ENCODE measurements at regions not wholly inside any gene's neighbourhood (a gene's known extent, or its start where the extent isn't known, plus 50 kb on each side); places are given as distances from the start of the nearest gene placed in this dataset.

DNA sequence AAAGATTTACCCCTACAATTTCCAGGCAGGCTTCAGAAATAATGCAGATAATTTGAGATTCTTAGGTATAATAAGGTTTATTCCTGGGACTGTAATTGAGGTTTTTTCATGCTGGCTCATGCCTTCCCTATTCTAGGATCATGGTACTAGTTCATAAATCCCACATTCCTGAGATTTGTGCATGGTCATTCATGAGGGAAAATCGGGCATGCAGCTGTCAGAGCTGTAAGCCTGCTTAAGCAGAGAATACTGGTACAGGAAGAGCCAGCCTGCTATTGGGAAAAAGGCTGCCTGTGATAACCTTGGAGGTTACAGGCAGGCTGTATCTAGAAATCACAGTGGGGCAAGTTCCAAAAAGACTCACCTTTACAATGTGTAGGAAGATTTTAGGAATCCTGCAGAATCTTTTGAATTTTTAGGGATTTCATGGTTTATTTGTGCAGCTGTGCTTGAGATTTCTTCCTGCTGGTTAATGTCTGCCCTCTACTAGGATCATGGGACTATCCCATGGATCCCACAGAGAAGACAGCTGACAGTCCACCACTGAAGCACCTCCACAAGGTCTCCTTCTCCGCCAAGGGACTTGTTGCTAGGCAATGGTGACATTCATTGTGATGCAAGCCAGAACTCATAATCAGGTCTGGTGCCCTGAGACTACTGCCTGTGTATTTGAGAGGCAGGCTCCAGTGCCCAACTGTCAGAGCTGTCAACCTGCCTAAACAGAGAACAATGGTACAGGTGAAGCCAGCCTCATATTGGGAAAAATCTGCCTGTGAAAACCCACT lies 646.2 kb upstream of the TSPY4 start (continued):
- TF ChIP-seq MATR3 (CRISPR knock-in tag; IDR thresholded peaks at IDR 0.05) = no peak

DNA sequence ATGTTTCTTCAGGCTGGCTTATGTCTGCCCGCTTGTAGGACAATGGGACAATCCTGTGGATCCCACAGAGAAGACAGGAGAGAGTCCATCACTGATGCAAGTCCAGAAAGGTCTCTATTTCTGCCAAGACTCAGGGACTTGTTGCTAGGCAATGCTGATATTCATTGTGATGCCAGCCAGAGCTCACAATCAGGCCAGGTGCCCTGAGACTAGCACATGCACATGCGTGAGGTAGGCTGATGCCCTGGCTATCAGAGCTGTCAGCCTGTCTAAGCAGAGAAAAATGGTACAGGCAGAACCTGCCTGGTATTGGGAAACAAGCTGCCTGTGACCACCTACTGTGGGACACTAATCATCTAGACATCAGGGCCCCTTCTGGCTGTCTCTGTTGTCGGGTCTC lies 638.7 kb upstream of the TSPY4 start:
- no peak for FAIRE-seq
- Histone ChIP-seq H3K4me1 (ENCODE audit: insufficient read depth, low read length) (no peaks in the 10 kb centered on the region), H3K9ac (ENCODE audit: insufficient read depth, low read depth, low read length) (no peak overlapping the region), H3K27ac (ENCODE audit: extremely low read length, insufficient read depth, low read length) (no peak overlapping the region), H2AFZ (ENCODE audit: low read length) (no peak overlapping the region), H4K20me1 (ENCODE audit: insufficient read depth, low read length) (no peaks in the 10 kb centered on the region), H3K36me3 (replicated peaks in 1 of 2; ENCODE audit: control insufficient read depth in 1 of 2, insufficient read depth in 2 of 2, low read length in 2 of 2) (no peaks in the 10 kb centered on the region), H3K27me3 (ENCODE audit: control insufficient read depth in 1 of 2, insufficient read depth in 2 of 2, low read length in 2 of 2) (no peaks in the 10 kb centered on the region), H3K79me2 (ENCODE audit: insufficient read depth, low read length) (no peaks in the 10 kb centered on the region), H3K4me3 (replicated peaks in 1 of 3; ENCODE audit: insufficient read depth in 1 of 3, low read depth in 2 of 3, low read length in 3 of 3) (no peak overlapping the region), H3K4me2 (ENCODE audit: low read depth, low read length) (no peak overlapping the region), H3K9me3 (ENCODE audit: low read length) (peaks cover 10% of the 10 kb centered on the region; the same call in 1 of the 2 replicates)
- ATAC-seq = no peak
- in situ Hi-C loops (cut with HindIII; ENCODE audit: extremely low pct_ligation_motif_present, low pct_unique_long_range_greater_than_20kb) (no loop called here), intact Hi-C loops (cut with micrococcal nuclease; ENCODE audit: unreplicated experiment) (no loop called here)
- DNase-seq (ENCODE audit: low spot score) = no peak
- no peak for TF ChIP-seq ZNF570 (CRISPR knock-in tag; IDR thresholded peaks at IDR 0.05; ENCODE audit: borderline replicate concordance)
- BruUV-seq (replicated peaks) = no TSS peak
- WGBS (ENCODE audit: low lambda C conversion rate) = no CpG with 5 or more reads among the region's 3 CpGs
- POLR2A ChIA-PET = no interaction called here
- CTCF ChIA-PET (ENCODE audit: low intra/inter-chr PET ratio, low total read pairs) = no interaction called here

DNA sequence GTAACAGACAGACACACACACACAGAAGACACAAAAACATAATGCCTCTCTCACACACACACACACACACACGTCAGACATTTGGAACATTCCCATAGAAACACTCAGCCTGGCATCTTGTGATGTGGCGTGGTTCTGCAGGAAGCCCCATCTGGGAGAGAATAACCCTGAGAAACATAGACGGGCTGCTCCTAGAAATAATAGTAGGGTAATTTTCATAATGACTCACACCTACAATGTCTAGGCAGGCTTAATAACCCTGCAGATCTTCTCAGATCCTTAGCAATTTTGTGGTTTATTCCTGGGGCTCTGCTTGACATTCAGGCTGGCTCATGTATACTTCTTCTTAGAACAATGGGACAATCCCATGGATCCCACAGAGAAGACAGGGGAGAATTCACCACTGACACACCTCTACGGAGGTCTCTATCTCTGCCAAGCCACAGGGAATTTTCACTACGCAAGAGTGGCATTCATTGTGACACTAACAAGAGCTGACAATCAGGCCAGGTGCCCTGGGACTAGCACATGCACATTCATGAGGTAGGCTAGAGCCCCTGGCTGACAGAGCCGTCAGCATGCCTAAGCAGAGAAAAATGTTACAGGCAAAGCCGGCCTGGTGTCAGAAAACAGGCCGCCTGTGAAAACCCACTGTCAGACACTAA lies 631.5 kb upstream of the TSPY4 start:
- in situ Hi-C loops (cut with HindIII; ENCODE audit: extremely low pct_ligation_motif_present, low pct_unique_long_range_greater_than_20kb) (no loop called here), intact Hi-C loops (cut with micrococcal nuclease; ENCODE audit: unreplicated experiment) (no loop called here)
- H3K27ac ChIP-seq (ENCODE audit: extremely low read length, insufficient read depth, low read length) = no peak overlapping the region
- no TSS peak for BruUV-seq (replicated peaks)
- no peak overlapping the region for H3K9ac ChIP-seq (ENCODE audit: insufficient read depth, low read depth, low read length)
- H3K4me2 ChIP-seq (ENCODE audit: low read depth, low read length) = no peak overlapping the region
- no peaks in the 10 kb centered on the region for H3K4me1 ChIP-seq (ENCODE audit: insufficient read depth, low read length)
- no peaks in the 10 kb centered on the region for H3K79me2 ChIP-seq (ENCODE audit: insufficient read depth, low read length)
- CTCF ChIA-PET (ENCODE audit: low intra/inter-chr PET ratio, low total read pairs) = no interaction called here
- H3K27me3 ChIP-seq (ENCODE audit: control insufficient read depth in 1 of 2, insufficient read depth in 2 of 2, low read length in 2 of 2) = no peaks in the 10 kb centered on the region
- H3K9me3 ChIP-seq (ENCODE audit: low read length) = peaks cover 16% of the 10 kb centered on the region
- H3K36me3 ChIP-seq (replicated peaks in 1 of 2; ENCODE audit: control insufficient read depth in 1 of 2, insufficient read depth in 2 of 2, low read length in 2 of 2) = no peaks in the 10 kb centered on the region
- no peak overlapping the region for H3K4me3 ChIP-seq (replicated peaks in 1 of 3; ENCODE audit: insufficient read depth in 1 of 3, low read depth in 2 of 3, low read length in 3 of 3)
- no peak for TF ChIP-seq KLF9 (CRISPR knock-in tag; IDR thresholded peaks at IDR 0.05; ENCODE audit: low read depth)
- no peak for DNase-seq (ENCODE audit: low spot score)
- 0% methylated on average over 1 of the region's 8 CpGs for WGBS (ENCODE audit: low lambda C conversion rate)
- H2AFZ ChIP-seq (ENCODE audit: low read length) = no peak overlapping the region
- POLR2A ChIA-PET = no interaction called here
- no peak for FAIRE-seq
- H4K20me1 ChIP-seq (ENCODE audit: insufficient read depth, low read length) = no peaks in the 10 kb centered on the region
- ATAC-seq = no peak

Measured in HepG2 (cell line).